AG09309 (cell line): ENCODE measurements at regions not wholly inside any gene's neighbourhood (a gene's known extent, or its start where the extent isn't known, plus 50 kb on each side); places are given as distances from the start of the nearest gene placed in this dataset.

Experiments used
- DNase-seq: peaks from one replicate; pipeline ENCODE4 v3.0.0-alpha.2; 2010; ENCODE audit warnings: low read depth
- H3K4me3 ChIP-seq: 2 replicates; pipeline ENCODE4 v1.5.1; 2011; ENCODE audit warnings: mild to moderate bottlenecking, low read depth, low read length, moderate library complexity; ENCODE audit not compliant: control insufficient read depth
- CTCF ChIP-seq: IDR thresholded peaks from 2 replicates; pipeline ENCODE4 v1.5.1; 2011; ENCODE audit warnings: mild to moderate bottlenecking, low read depth, low read length, inconsistent platforms; ENCODE audit not compliant: insufficient read depth, control insufficient read depth; ENCODE audit errors: missing control alignments

- H3K4me3 ChIP-seq = no peak overlapping the region
- no peak for DNase-seq
- TF ChIP-seq CTCF = no peak
These were observed 56.7 kb upstream of the KIAA1217 start for GRCh38 chr10:24152270-24152669.

DNA sequence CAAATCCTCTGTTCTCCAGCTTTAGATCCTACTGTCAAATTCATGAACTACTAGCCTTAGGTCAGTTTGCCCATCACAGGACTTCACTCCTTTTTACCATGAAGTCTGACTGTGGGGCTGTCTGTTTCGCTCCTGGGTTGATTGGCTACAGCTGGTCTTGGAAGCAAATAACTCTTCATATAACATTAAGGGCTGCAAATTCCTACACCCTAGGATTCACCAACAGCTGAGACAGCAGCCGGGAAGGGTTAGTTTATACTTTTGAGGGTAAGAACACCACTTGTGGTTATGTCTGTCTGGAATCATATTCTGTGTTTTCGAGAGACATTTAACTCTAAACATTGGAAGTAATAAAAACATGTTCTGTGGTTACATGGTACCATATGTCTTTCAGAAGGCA is 55.9 kb upstream of the KIAA1217 start:
- DNase-seq = no peak
- H3K4me3 ChIP-seq = no peak overlapping the region
- TF ChIP-seq CTCF = no peak

- DNase-seq = no peak
- H3K4me3 ChIP-seq = no peak overlapping the region
- no peak for TF ChIP-seq CTCF
These were observed 55.4 kb upstream of the KIAA1217 start for GRCh38 chr10:24153537-24153936.

- DNase-seq = no peak
- no peak overlapping the region for H3K4me3 ChIP-seq
- no peak for TF ChIP-seq CTCF
These were observed 52.3 kb upstream of the KIAA1217 start for GRCh38 chr10:24156686-24157085.

DNA sequence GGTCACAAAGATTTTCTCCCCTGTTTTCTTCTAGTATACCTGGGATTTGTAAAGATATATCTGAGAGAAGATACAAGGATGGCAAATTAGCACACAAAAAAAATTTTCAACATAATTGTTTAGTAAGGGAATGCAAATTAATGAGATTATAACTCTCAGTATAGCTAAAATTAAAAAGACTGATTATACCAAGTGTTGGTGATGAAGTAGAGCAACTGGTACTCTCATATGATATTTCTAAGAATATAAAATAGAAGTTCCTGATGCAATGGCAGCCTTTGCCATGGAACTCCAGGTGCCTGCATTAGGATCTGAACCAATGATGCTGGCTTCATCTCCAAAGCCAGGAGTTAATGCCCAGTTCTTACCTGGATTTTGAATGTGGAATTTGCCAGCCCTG is 51.4 kb upstream of the KIAA1217 start:
- H3K4me3 ChIP-seq = no peak overlapping the region
- no peak for TF ChIP-seq CTCF
- no peak for DNase-seq
